HG02678 (cell line): ENCODE measurements at regions not wholly inside any gene's neighbourhood (a gene's known extent, or its start where the extent isn't known, plus 50 kb on each side); places are given as distances from the start of the nearest gene placed in this dataset.

Experiments
- ATAC-seq: cut with Tn5 transposase; IDR thresholded peaks from one replicate; pipeline ENCODE4 v1.9.1; 2021; ENCODE audit warnings: mild to moderate bottlenecking, moderate library complexity; ENCODE audit not compliant: unreplicated experiment

DNA sequence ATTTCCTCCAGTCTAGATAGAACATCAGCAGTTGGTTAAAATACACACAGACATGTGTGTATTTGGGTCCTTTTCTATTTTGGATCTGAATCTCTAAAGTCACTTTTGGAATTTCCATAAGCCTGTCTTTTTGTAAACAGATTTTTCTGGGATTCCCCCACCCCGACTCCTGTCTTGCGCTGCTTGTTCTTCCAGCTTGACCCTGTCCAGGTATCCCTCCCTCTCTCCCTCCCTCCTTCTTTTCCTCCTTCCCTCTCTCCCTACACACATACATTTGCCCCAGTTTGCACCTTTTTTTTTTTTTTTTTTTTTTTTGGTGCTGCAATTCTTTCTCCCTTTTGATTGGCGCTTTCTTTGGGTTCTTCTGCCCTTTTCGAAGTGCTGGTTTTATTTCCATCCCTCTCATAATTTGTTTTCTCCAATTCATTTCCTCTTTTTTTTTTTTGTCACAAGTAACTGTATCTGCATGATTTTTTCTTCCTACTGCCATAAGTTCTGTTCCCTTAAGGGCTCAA lies 114.8 kb upstream of the SERTAD2 start:
- ATAC-seq: no peak

- no peak for ATAC-seq
Measured at GRCh38 chr2:64769392-64770044, 115.8 kb upstream of the SERTAD2 start.

- ATAC-seq: no peak
Measured at GRCh38 chr2:64770137-64770780, 116.5 kb upstream of the SERTAD2 start.

- no peak for ATAC-seq
Measured at GRCh38 chr2:64770781-64771334, 117.1 kb upstream of the SERTAD2 start.

GRCh38 chr2:64771737-64772136 lies 118.0 kb upstream of the SERTAD2 start:
- no peak for ATAC-seq

GRCh38 chr2:64773461-64774118 lies 119.9 kb upstream of the SERTAD2 start:
- ATAC-seq: no peak

GRCh38 chr2:64777841-64778240 lies 124.1 kb upstream of the SERTAD2 start:
- no peak for ATAC-seq

- ATAC-seq: no peak
Measured at GRCh38 chr2:64779117-64779690, 125.5 kb upstream of the SERTAD2 start.

DNA sequence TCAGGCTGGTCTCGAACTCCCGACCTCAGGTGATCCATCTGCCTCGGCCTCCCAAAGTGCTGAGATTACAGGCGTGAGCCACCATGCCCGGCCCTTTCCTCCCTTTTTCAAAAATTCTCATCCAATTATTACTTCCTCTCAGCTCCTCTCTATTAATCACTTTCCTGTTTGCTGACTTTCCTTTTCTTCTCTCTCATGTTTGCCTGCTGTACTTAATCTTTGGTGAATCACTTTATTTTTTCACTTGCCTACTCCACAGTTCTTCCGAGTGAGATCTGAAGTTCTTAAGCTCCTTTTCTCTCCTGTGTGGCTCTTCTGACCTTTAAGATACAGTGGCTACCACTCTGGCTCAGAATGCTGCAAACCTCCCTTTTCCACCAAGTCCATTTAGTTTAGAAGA lies 126.3 kb upstream of the SERTAD2 start:
- no peak for ATAC-seq

GRCh38 chr2:64781711-64782390 lies 128.1 kb upstream of the SERTAD2 start:
- no peak for ATAC-seq

DNA sequence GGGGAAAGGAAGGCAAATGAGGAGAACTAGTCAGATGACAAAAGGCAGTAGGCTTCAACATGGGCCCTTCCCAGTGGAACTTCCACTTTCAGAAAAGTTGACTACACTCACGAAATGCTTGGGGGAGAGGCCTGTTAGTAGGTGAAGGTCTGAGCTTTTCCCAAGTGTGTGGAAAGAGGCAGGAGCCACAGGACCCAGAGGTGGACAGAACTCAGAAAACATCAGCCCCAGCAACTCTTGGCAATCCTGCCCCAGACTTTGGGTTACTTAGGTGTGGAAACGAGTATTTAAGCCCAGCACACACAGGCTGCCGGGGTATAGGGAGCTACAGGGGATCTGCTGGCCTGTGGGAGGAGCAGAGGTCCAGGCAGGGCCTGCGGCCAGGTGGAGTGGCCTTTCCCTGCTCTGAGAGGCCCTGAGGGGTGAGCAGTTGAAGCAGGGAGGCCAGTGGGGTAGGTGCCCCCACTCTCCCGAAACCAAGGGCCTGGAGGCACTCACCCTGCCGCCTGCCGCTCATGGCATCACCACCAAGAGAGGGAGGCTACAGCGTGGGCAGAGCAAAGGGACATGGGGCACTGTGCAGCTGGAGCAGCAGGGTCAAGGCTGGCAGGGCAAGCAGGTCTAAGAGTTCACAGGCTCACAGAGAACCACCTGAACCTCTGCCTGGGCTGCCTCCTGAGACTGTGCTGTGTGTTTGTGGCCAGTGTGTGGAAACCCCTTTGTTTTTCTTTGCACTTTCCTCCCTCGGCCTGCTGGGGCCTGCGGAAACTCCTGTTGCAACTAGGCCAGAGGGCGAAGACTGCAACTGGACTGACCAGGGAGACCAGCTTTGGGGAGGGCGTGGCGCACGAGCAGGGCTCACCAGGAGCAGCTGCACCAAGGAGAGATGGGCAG lies 130.7 kb upstream of the SERTAD2 start:
- ATAC-seq: no peak

- no peak for ATAC-seq
Measured at GRCh38 chr2:64785245-64785644, 131.5 kb upstream of the SERTAD2 start.

DNA sequence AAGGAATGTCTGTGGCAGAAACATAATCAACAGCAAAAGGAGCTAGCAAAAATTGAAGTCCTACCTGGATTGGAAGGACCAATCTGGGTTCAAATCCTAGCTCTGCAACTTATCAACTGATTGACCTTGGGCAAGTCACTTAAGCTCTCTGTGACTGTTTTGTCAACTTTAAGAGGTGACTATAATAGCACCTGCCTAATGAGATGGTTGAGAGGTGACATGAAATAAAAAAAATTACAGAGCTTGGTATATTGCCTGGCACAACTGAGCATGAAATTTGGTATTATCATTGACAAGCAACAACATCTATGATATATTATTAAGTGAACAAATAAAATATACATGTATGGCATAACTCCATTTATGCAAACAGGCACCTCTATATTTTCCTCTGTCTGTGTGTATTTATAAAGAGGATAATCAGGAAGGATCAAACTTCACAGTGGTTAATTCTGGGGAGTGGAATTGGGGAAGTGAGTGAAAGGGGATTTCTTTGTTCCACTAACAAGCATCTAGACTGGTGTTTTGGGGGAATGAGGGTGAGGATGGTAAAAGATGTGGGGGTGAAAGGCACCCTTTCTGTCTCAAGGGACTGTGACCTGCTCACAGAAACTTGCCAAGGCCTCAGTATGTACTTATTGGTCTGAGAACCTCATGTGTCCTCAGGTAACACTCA lies 132.8 kb upstream of the SERTAD2 start:
- no peak for ATAC-seq

DNA sequence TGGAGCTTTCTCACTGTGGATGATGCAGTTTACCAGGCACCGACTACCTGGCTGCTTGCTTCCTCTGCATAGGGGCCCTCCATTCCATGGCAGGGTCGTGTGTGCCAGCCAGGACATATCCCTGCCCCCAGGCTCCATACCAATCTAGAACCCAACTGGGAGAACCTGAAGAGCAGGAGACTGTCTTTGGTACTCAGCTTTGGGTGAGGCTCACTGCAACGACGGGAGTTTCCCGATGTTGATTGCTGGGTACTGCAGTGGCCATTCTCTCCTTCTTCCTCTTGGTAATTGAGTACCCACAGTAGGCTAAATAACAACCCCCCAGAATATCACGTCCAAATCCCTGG lies 133.3 kb upstream of the SERTAD2 start:
- no peak for ATAC-seq

GRCh38 chr2:64787698-64788097 lies 134.0 kb upstream of the SERTAD2 start:
- ATAC-seq: no peak

DNA sequence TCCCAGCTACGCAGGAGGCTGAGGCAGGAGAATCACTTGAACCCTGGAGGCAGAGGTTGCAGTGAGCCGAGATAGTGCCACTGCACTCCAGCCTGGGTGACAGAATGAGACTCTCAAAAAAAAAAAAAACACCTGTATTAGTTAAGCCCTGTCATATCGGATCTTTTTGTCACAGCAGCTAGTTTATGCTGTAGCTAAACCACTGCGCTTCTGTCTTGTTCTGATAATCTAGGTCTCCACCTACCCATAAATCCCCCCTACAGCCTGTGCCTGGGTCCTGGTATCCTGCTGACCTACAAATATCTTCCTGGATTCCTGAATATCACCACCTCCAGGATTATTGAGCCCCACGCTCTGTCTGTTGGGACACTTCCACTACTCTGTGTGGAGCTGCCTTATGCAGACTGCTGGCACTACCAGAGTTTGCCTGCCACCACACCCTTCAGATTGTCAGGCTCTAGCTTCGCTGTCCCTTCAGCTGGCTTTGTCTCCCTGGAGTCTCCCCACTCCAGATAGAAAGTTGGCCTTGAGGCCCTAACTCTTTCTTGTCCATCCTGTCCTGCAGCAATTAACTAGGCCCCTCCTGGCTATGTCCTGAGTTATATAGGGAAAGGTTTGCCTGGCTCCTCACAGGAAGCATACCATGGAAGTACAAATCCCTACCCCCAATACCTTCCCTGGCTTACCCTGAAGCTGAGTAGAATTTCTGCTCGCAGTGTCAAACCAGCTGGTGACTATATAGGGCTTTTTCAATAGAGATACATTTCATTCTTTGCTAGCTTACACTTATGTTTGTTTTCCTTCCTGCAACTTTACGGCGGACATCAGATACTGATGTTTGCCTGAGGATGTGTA lies 136.0 kb upstream of the SERTAD2 start:
- no peak for ATAC-seq

DNA sequence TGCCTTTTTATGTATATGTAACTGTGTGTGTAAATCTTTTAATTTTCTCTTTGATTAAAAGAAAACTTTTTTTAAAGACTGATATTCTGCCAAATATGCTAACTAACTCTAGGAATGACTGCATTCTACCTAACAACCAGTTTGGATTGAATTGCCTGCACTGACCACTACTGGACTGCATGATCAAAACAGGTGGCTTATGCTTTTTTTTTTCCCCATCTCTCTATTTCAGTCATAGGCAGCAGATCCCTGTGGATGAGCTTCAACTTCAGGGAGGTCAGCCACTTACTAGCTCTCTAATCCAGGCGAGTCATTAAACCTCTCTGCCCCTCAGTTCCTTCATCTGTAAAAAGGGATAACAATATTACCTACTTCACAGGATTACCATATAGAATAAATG lies 138.6 kb upstream of the SERTAD2 start:
- no peak for ATAC-seq

GRCh38 chr2:64792995-64793639 lies 139.4 kb upstream of the SERTAD2 start:
- no peak for ATAC-seq
